ENCODE measurements at regions not wholly inside any gene's neighbourhood (a gene's known extent, or its start where the extent isn't known, plus 50 kb on each side); places are given as distances from the start of the nearest gene placed in this dataset.

DNA sequence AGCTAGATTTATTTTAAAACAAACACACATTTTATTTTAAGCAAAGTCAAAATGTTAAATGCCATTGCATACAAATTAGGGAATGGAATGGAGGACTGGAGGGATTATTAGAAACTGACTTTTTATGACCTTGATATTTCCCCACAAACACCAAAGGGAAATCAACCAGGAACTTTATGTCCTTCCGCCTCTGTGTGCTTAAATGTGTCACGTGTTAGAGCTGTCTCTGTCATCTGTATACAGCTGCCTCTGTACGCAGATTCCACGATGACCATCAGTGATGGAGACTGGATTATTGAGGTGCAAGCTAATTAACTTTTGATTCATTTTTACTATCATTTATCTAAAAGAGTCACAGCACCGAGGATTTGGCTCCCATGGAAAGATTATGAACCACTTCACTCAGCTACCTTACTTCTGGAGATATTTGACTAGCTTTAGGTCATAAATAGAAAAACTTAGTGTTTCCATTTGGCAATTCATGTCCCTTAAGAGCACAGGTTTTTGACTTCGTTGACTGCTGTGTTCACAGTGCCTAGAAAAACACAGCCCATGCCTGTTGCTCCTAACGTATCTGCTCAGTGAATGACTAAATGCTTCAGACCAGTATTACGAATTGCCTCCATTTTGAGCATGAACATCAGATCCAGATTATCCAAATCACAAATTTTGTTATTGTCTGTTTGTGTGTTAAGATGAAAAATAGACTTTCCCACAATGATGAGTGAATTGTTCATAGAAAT, 1048.1 kb downstream of the MCTP2 start:
- Histone ChIP-seq H3K27me3 (replicated peaks; ENCODE audit: insufficient read depth, low read depth, low read length, poor library complexity) (no peaks in the 10 kb centered on the region), H3K9me3 (ENCODE audit: low read depth, low read length, poor library complexity, severe bottlenecking) (no peaks in the 10 kb centered on the region), H3K4me3 (ENCODE audit: low read depth, low read length, poor library complexity, severe bottlenecking) (no peak overlapping the region), H3K36me3 (ENCODE audit: insufficient read depth, low read length, poor library complexity, severe bottlenecking) (no peaks in the 10 kb centered on the region), H3K4me1 (ENCODE audit: insufficient read depth, low read length, poor library complexity, severe bottlenecking) (peaks cover 1% of the 10 kb centered on the region), H3K27ac (ENCODE audit: low read depth, low read length, poor library complexity, severe bottlenecking) (no peak overlapping the region)
- intact Hi-C loops (cut with micrococcal nuclease; ENCODE audit: unreplicated experiment): no loop called here
- POLR2A ChIA-PET (ENCODE audit: low non-redundant PET): no interaction called here
- no TSS peak for BruUV-seq (replicated peaks)
- CTCF ChIA-PET: no interaction called here
- TF ChIP-seq CTCF (conservative IDR thresholded peaks at IDR 0.05; ENCODE audit: low read depth, low read length) (no peak), EZH2 (IDR thresholded peaks at IDR 0.05; ENCODE audit: borderline replicate concordance, low read depth, low read length, poor library complexity, severe bottlenecking) (no peak)
- no peak for DNase-seq (ENCODE audit: low spot score)

DNA sequence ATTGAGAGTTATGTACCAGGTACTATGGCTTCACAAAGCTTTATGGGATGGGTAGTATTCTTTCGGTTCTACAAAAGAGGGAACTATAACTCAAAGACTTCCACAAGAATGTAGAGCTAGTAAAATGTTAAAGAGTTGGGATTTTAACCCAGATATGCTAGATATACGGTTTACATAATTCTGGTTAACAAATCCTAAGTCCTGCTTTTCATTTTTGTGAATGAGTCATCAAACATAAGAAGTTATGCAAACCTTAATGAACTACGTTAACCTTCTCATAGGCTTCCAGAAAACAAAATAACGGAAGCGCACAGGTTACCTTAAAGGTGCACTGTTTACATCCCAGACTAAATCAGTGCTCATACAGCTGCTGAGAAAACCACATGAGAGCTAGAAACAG, 1049.3 kb downstream of the MCTP2 start:
- Histone ChIP-seq H3K27me3 (replicated peaks; ENCODE audit: insufficient read depth, low read depth, low read length, poor library complexity) (no peaks in the 10 kb centered on the region), H3K4me3 (ENCODE audit: low read depth, low read length, poor library complexity, severe bottlenecking) (no peak overlapping the region), H3K36me3 (ENCODE audit: insufficient read depth, low read length, poor library complexity, severe bottlenecking) (no peaks in the 10 kb centered on the region), H3K4me1 (ENCODE audit: insufficient read depth, low read length, poor library complexity, severe bottlenecking) (peaks cover 14% of the 10 kb centered on the region), H3K27ac (ENCODE audit: low read depth, low read length, poor library complexity, severe bottlenecking) (no peak overlapping the region), H3K9me3 (ENCODE audit: low read depth, low read length, poor library complexity, severe bottlenecking) (no peaks in the 10 kb centered on the region)
- no peak for DNase-seq (ENCODE audit: low spot score)
- CTCF ChIA-PET: no interaction called here
- TF ChIP-seq CTCF (conservative IDR thresholded peaks at IDR 0.05; ENCODE audit: low read depth, low read length): no peak
- no peak for TF ChIP-seq EZH2 (IDR thresholded peaks at IDR 0.05; ENCODE audit: borderline replicate concordance, low read depth, low read length, poor library complexity, severe bottlenecking)
- intact Hi-C loops (cut with micrococcal nuclease; ENCODE audit: unreplicated experiment): no loop called here
- POLR2A ChIA-PET (ENCODE audit: low non-redundant PET): no interaction called here
- no TSS peak for BruUV-seq (replicated peaks)

GRCh38 chr15:95281470-95281869, 1049.0 kb upstream of the NR2F2 start:
- no peaks in the 10 kb centered on the region for H3K9me3 ChIP-seq (ENCODE audit: low read depth, low read length, poor library complexity, severe bottlenecking)
- CTCF ChIA-PET: no interaction called here
- H3K4me1 ChIP-seq (ENCODE audit: insufficient read depth, low read length, poor library complexity, severe bottlenecking): peaks cover 20% of the 10 kb centered on the region
- POLR2A ChIA-PET (ENCODE audit: low non-redundant PET): no interaction called here
- no peaks in the 10 kb centered on the region for H3K27me3 ChIP-seq (replicated peaks; ENCODE audit: insufficient read depth, low read depth, low read length, poor library complexity)
- no peak overlapping the region for H3K4me3 ChIP-seq (ENCODE audit: low read depth, low read length, poor library complexity, severe bottlenecking)
- intact Hi-C loops (cut with micrococcal nuclease; ENCODE audit: unreplicated experiment): no loop called here
- no peak for DNase-seq (ENCODE audit: low spot score)
- no peaks in the 10 kb centered on the region for H3K36me3 ChIP-seq (ENCODE audit: insufficient read depth, low read length, poor library complexity, severe bottlenecking)
- no peak overlapping the region for H3K27ac ChIP-seq (ENCODE audit: low read depth, low read length, poor library complexity, severe bottlenecking)
- no peak for TF ChIP-seq EZH2 (IDR thresholded peaks at IDR 0.05; ENCODE audit: borderline replicate concordance, low read depth, low read length, poor library complexity, severe bottlenecking)
- TF ChIP-seq CTCF (conservative IDR thresholded peaks at IDR 0.05; ENCODE audit: low read depth, low read length): no peak
- no TSS peak for BruUV-seq (replicated peaks)
